ENCODE measurements at regions not wholly inside any gene's neighbourhood (a gene's known extent, or its start where the extent isn't known, plus 50 kb on each side); places are given as distances from the start of the nearest gene placed in this dataset.

DNA sequence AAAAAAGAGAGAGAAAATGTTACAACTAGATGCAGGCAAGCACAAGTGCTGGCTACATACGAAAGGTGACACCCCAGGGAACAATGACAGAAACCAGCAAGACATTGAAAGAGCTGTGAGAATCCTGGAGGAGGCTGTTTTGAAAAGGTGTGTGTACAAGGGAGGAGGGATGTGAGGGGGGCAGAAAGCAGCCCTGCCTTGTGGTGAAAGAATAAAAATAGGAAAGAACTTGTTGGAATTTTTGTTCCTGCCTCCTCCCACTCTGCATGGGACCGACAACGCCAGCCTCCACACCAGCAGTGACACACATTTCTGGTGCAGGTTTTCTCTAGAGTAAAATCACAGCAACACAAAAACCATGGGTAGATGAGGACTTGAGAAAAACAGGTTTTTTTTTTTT lies 1258.6 kb downstream of the PCDH9 start:
- TF ChIP-seq, protein P1, sequence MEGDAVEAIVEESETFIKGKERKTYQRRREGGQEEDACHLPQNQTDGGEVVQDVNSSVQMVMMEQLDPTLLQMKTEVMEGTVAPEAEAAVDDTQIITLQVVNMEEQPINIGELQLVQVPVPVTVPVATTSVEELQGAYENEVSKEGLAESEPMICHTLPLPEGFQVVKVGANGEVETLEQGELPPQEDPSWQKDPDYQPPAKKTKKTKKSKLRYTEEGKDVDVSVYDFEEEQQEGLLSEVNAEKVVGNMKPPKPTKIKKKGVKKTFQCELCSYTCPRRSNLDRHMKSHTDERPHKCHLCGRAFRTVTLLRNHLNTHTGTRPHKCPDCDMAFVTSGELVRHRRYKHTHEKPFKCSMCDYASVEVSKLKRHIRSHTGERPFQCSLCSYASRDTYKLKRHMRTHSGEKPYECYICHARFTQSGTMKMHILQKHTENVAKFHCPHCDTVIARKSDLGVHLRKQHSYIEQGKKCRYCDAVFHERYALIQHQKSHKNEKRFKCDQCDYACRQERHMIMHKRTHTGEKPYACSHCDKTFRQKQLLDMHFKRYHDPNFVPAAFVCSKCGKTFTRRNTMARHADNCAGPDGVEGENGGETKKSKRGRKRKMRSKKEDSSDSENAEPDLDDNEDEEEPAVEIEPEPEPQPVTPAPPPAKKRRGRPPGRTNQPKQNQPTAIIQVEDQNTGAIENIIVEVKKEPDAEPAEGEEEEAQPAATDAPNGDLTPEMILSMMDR (IDR thresholded peaks at IDR 0.05): no peak
- TF ChIP-seq EP300 (IDR thresholded peaks at IDR 0.05): no peak
- no peak for TF ChIP-seq POLR2A (IDR thresholded peaks at IDR 0.05)

Measured in ovary (tissue), 3 donors.